ENCODE measurements at regions not wholly inside any gene's neighbourhood (a gene's known extent, or its start where the extent isn't known, plus 50 kb on each side); places are given as distances from the start of the nearest gene placed in this dataset.

DNA sequence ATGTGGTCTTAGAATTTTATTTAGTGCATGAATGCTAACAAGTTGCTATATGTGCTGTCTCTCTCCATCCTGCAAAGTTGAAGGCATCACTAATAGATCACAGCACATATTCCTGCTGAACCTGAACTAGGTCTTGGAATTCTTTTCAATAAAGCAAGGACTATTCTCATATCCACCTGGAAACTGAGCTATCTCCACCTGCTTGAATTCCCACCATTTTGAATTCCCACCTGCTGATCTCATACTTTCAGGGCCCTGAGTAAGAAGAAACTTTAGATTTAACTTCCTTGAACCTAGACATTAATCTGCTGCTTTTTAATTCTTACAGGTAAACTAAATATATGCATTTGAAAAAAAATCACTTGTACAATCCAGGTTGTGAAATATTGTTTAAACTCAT, 445.3 kb upstream of the CCL2 start:
- Histone ChIP-seq H3K4me1 (ENCODE audit: insufficient read depth, low read length) (no peaks in the 10 kb centered on the region), H3K27me3 (ENCODE audit: insufficient read depth, low read length) (no peaks in the 10 kb centered on the region), H3K4me3 (ENCODE audit: low read length in 2 of 2) (no peak overlapping the region), H3K27ac (ENCODE audit: low read depth, low read length) (no peak overlapping the region), H3K9me3 (ENCODE audit: control insufficient read depth in 1 of 2, low read length in 2 of 2) (no peaks in the 10 kb centered on the region), H3K36me3 (ENCODE audit: insufficient read depth, low read length) (no peaks in the 10 kb centered on the region)
- intact Hi-C loops (cut with micrococcal nuclease), result no loop called here
- DNase-seq, result no peak
- no peak overlapping the region for H3K4me3 Mint-ChIP-seq
- CTCF ChIA-PET (ENCODE audit: partially characterized antibody), result no interaction called here
- no peak overlapping the region for H3K27ac Mint-ChIP-seq
- peaks cover 8 to 10% of the 10 kb centered on the region in 2 donors for H3K27me3 Mint-ChIP-seq
- no peaks in the 10 kb centered on the region for H3K4me1 Mint-ChIP-seq
- H3K9me3 Mint-ChIP-seq, result no peaks in the 10 kb centered on the region
- POLR2A ChIA-PET (ENCODE audit: partially characterized antibody), result no interaction called here
- H3K36me3 Mint-ChIP-seq, result no peaks in the 10 kb centered on the region

DNA sequence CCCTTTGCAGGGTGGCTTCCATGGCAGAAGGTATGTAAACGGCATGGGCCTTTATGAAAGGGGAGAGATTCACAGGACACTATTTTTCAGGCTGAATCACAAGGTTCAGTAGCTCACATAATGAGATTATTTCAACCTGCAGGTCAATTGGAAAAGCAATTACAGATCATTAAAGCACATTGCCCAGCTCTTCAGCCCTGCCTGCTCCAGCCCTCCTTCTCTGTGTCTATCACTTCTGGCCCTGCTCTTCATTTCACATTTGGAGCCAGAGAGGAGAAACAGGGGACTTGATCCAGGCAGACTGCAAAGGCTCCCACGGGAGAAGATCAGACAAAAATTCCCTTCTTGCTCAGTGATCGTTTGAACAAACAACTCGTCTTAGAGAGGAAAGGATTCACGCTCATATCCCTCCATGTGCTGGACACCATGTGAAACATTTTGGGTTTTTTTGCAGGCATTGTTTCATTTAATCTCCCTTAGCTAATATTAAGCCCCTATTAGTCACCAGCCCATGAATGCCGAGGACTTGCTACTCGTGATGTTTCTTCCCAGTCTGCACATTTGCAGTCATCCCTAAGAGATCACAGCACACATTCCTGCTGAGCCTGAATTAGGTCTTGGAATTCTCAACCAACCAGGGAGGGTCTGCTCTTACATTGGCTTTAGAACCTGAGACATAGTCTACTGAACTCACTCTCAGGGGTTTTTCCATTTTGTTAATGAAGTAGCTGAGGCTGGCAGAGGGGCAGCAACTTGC, 443.9 kb upstream of the CCL2 start:
- no peak overlapping the region for H3K27ac Mint-ChIP-seq
- Histone ChIP-seq H3K27ac (ENCODE audit: low read depth, low read length) (no peak overlapping the region), H3K27me3 (ENCODE audit: insufficient read depth, low read length) (no peaks in the 10 kb centered on the region), H3K9me3 (ENCODE audit: control insufficient read depth in 1 of 2, low read length in 2 of 2) (no peaks in the 10 kb centered on the region), H3K4me3 (ENCODE audit: low read length in 2 of 2) (no peak overlapping the region), H3K36me3 (ENCODE audit: insufficient read depth, low read length) (no peaks in the 10 kb centered on the region), H3K4me1 (ENCODE audit: insufficient read depth, low read length) (no peaks in the 10 kb centered on the region)
- no peaks in the 10 kb centered on the region for H3K36me3 Mint-ChIP-seq
- ChIA-PET CTCF (ENCODE audit: partially characterized antibody) (no interaction called here), POLR2A (ENCODE audit: partially characterized antibody) (no interaction called here)
- no peak for DNase-seq
- peaks cover 10 to 12% of the 10 kb centered on the region in 2 donors for H3K27me3 Mint-ChIP-seq
- intact Hi-C loops (cut with micrococcal nuclease), result no loop called here
- no peak overlapping the region for H3K4me3 Mint-ChIP-seq
- H3K4me1 Mint-ChIP-seq, result no peaks in the 10 kb centered on the region
- H3K9me3 Mint-ChIP-seq, result no peaks in the 10 kb centered on the region

DNA sequence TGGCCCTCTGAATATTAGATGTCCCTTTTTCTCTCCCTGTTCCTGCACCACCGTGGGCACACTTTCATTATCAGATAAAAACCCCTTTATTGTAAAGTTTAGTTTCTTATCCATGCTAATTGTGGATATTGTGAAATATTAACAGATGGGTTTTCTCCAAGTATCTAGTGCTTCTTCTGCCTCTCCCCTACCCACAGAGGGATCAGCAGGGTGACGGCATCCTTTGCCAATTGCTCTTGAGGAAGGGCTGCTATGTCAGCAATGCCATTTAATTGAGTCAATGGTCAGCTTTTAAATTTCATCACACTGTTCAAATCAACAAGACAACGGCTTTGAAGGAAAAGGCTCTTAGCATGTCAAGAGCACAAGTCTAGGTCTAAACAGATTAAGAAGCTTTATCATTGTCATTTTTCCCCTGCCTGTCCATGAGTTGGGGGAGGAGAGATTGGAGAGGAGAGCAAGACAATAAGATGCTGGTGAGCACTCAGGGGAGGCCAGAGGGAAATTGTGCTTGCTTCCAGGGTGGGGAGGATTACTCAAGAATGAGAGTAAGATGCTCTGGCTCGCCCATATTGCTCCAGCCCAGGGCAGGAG, 443.0 kb upstream of the CCL2 start:
- Histone ChIP-seq H3K27ac (ENCODE audit: low read depth, low read length) (no peak overlapping the region), H3K4me3 (ENCODE audit: low read length in 2 of 2) (no peak overlapping the region), H3K27me3 (ENCODE audit: insufficient read depth, low read length) (no peaks in the 10 kb centered on the region), H3K9me3 (ENCODE audit: control insufficient read depth in 1 of 2, low read length in 2 of 2) (no peaks in the 10 kb centered on the region), H3K4me1 (ENCODE audit: insufficient read depth, low read length) (no peaks in the 10 kb centered on the region), H3K36me3 (ENCODE audit: insufficient read depth, low read length) (no peaks in the 10 kb centered on the region)
- POLR2A ChIA-PET (ENCODE audit: partially characterized antibody), result no interaction called here
- Mint-ChIP-seq H3K4me1 (no peaks in the 10 kb centered on the region), H3K36me3 (no peaks in the 10 kb centered on the region), H3K4me3 (no peak overlapping the region), H3K9me3 (no peaks in the 10 kb centered on the region), H3K27ac (no peak overlapping the region), H3K27me3 (peaks cover 10 to 12% of the 10 kb centered on the region in 2 donors)
- DNase-seq, result no peak
- CTCF ChIA-PET (ENCODE audit: partially characterized antibody), result no interaction called here
- intact Hi-C loops (cut with micrococcal nuclease), result no loop called here

DNA sequence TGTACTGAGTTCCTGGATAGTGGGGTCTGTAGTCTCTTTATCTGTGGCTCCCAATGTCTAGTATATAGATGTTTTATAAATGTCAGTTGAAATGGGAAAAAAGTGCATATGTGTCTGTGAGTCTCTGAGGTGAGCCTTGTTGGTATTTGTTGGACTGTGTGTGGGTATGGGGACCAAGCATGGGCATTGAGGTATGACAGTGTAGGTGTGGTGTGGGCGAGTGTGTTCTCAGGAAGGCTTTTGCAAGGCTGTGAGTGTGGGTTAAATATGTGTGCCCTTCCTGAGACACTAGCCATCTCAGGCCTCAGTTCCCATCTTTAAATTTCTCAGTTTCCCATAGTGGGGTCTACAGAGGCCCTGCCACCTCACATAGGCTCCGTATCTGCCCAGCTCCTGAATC, 440.2 kb upstream of the CCL2 start:
- no peak overlapping the region for H3K4me3 ChIP-seq (ENCODE audit: low read length in 2 of 2)
- peaks cover 10 to 15% of the 10 kb centered on the region in 2 donors for H3K27me3 Mint-ChIP-seq
- ChIA-PET CTCF (ENCODE audit: partially characterized antibody) (no interaction called here), POLR2A (ENCODE audit: partially characterized antibody) (interaction anchor here (0.7 kb wide), 1 partner anchor 17 kb away, joined by 3 read pairs; no protein-coding TSS in a partner anchor)
- H3K4me1 ChIP-seq (ENCODE audit: insufficient read depth, low read length), result no peaks in the 10 kb centered on the region
- H3K27ac Mint-ChIP-seq, result no peak overlapping the region
- H3K9me3 Mint-ChIP-seq, result no peaks in the 10 kb centered on the region
- H3K9me3 ChIP-seq (ENCODE audit: control insufficient read depth in 1 of 2, low read length in 2 of 2), result no peaks in the 10 kb centered on the region
- no peak for DNase-seq
- no peaks in the 10 kb centered on the region for H3K36me3 Mint-ChIP-seq
- H3K27me3 ChIP-seq (ENCODE audit: insufficient read depth, low read length), result no peaks in the 10 kb centered on the region
- H3K36me3 ChIP-seq (ENCODE audit: insufficient read depth, low read length), result no peaks in the 10 kb centered on the region
- no peaks in the 10 kb centered on the region for H3K4me1 Mint-ChIP-seq
- no peak overlapping the region for H3K4me3 Mint-ChIP-seq
- no peak overlapping the region for H3K27ac ChIP-seq (ENCODE audit: low read depth, low read length)
- intact Hi-C loops (cut with micrococcal nuclease), result no loop called here

DNA sequence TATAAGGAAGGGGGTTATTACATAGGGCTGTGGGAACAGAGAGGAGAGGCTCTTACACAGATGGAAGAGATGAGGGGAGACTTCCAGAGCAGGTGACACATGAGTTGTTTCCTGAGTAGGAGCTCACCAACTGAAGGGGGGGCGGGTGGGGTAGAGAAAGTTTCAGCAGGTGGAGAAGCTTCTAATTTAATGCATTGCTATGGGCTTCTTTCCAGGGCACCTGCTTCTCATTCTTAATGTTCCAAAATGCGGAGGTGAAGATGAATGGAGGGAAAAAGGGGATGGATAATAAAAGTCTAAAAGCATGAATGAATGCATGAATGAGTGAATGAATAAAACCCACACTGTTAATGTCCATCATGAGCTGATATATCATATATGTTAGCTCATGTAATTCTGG, 439.0 kb upstream of the CCL2 start:
- H3K4me1 ChIP-seq (ENCODE audit: insufficient read depth, low read length), result no peaks in the 10 kb centered on the region
- no peak for DNase-seq
- H3K27me3 ChIP-seq (ENCODE audit: insufficient read depth, low read length), result no peaks in the 10 kb centered on the region
- no peak overlapping the region for H3K4me3 ChIP-seq (ENCODE audit: low read length in 2 of 2)
- H3K4me1 Mint-ChIP-seq, result no peaks in the 10 kb centered on the region
- no peaks in the 10 kb centered on the region for H3K9me3 ChIP-seq (ENCODE audit: control insufficient read depth in 1 of 2, low read length in 2 of 2)
- no peak overlapping the region for H3K4me3 Mint-ChIP-seq
- ChIA-PET CTCF (ENCODE audit: partially characterized antibody) (no interaction called here), POLR2A (ENCODE audit: partially characterized antibody) (no interaction called here)
- H3K27me3 Mint-ChIP-seq, result peaks cover 10 to 12% of the 10 kb centered on the region in 2 donors
- no peaks in the 10 kb centered on the region for H3K9me3 Mint-ChIP-seq
- H3K36me3 Mint-ChIP-seq, result no peaks in the 10 kb centered on the region
- no peaks in the 10 kb centered on the region for H3K36me3 ChIP-seq (ENCODE audit: insufficient read depth, low read length)
- intact Hi-C loops (cut with micrococcal nuclease), result no loop called here
- no peak overlapping the region for H3K27ac Mint-ChIP-seq
- no peak overlapping the region for H3K27ac ChIP-seq (ENCODE audit: low read depth, low read length)

DNA sequence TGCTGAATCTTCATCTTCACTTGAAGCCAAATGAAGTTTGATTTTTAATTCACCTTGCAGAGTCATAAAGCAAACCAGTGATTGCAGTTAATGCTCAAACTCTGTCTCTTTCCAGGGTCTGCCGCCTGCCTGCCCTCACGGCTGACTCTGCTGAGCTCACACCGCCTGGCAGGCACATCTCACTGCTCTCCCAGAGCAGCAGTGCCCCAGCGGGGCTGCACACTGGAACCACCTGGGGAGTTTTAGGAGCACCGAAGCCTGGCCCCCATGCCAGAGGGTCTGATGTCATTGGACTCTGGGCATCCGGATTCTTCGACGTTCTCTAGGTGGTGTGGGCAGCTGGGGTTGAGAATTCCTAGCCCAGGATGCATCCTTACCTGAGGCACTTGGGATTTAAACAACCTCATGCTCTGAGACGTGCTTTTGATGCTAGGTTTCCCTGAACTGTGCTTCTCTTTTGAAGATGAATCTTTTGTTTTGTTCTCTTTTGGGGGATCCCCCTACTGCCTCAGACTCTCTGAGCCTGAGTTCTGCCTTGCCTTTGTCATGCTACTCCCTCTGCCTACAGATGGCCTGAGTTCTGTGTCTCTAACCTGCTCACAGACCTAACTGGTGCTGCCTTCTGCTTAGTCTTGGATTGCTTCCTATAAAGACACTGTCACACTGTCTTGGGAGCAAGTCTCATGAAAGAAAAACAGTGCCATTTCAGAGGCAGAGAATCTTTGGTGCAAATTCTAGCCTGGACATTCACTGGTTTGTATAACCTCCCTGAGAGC, 438.1 kb upstream of the CCL2 start:
- H3K36me3 Mint-ChIP-seq, result no peaks in the 10 kb centered on the region
- no peak overlapping the region for H3K27ac Mint-ChIP-seq
- ChIA-PET POLR2A (ENCODE audit: partially characterized antibody) (no interaction called here), CTCF (ENCODE audit: partially characterized antibody) (no interaction called here)
- no peaks in the 10 kb centered on the region for H3K4me1 ChIP-seq (ENCODE audit: insufficient read depth, low read length)
- H3K9me3 ChIP-seq (ENCODE audit: control insufficient read depth in 1 of 2, low read length in 2 of 2), result no peaks in the 10 kb centered on the region
- peaks cover 10 to 12% of the 10 kb centered on the region in 2 donors for H3K27me3 Mint-ChIP-seq
- intact Hi-C loops (cut with micrococcal nuclease), result no loop called here
- H3K27ac ChIP-seq (ENCODE audit: low read depth, low read length), result no peak overlapping the region
- no peaks in the 10 kb centered on the region for H3K4me1 Mint-ChIP-seq
- H3K27me3 ChIP-seq (ENCODE audit: insufficient read depth, low read length), result no peaks in the 10 kb centered on the region
- DNase-seq, result no peak
- no peak overlapping the region for H3K4me3 ChIP-seq (ENCODE audit: low read length in 2 of 2)
- no peaks in the 10 kb centered on the region for H3K36me3 ChIP-seq (ENCODE audit: insufficient read depth, low read length)
- H3K9me3 Mint-ChIP-seq, result no peaks in the 10 kb centered on the region
- no peak overlapping the region for H3K4me3 Mint-ChIP-seq

DNA sequence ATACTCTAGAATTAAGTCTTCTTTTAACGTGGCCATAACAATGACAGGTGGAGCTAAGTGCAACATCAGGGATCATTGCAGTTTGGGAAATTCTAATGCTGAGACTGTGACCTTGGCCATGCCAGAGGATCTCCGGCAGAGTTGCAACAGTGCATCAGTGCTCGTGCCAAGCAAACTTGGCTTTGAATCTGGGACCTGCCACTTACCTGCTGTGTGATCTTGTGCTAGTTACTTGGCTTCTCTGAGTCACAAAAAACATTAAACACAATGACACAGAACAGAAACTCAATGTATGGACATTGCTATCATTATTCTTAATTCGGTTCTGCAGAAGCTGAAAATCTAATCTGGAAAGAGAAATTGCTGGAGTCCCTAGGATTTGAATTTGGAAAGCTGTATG, 435.5 kb upstream of the CCL2 start:
- no peak overlapping the region for H3K4me3 Mint-ChIP-seq
- POLR2A ChIA-PET (ENCODE audit: partially characterized antibody), result no interaction called here
- DNase-seq, result no peak
- H3K27me3 ChIP-seq (ENCODE audit: insufficient read depth, low read length), result peaks cover 3% of the 10 kb centered on the region
- H3K27ac ChIP-seq (ENCODE audit: low read depth, low read length), result no peak overlapping the region
- peaks cover 7 to 14% of the 10 kb centered on the region in 2 donors for H3K27me3 Mint-ChIP-seq
- no peaks in the 10 kb centered on the region for H3K36me3 ChIP-seq (ENCODE audit: insufficient read depth, low read length)
- H3K4me1 Mint-ChIP-seq, result no peaks in the 10 kb centered on the region
- no peaks in the 10 kb centered on the region for H3K9me3 ChIP-seq (ENCODE audit: control insufficient read depth in 1 of 2, low read length in 2 of 2)
- no peaks in the 10 kb centered on the region for H3K36me3 Mint-ChIP-seq
- CTCF ChIA-PET (ENCODE audit: partially characterized antibody), result no interaction called here
- intact Hi-C loops (cut with micrococcal nuclease), result no loop called here
- no peaks in the 10 kb centered on the region for H3K4me1 ChIP-seq (ENCODE audit: insufficient read depth, low read length)
- H3K9me3 Mint-ChIP-seq, result no peaks in the 10 kb centered on the region
- no peak overlapping the region for H3K4me3 ChIP-seq (ENCODE audit: low read length in 2 of 2)
- no peak overlapping the region for H3K27ac Mint-ChIP-seq

Data from CD4-positive, alpha-beta memory T cell (primary cell).